NCI-H2196 (cell line): ENCODE measurements at regions not wholly inside any gene's neighbourhood (a gene's known extent, or its start where the extent isn't known, plus 50 kb on each side); places are given as distances from the start of the nearest gene placed in this dataset.
"Not testable (repeated sequence)": the region's sequence is repeated elsewhere in the genome, so short reads cannot be mapped to it uniquely, and the experiment has no call there.

Experiments
- DNase-seq: peaks from one replicate; lab custom pipeline; 2025; ENCODE audit not compliant: unreplicated experiment; lab: John Stamatoyannopoulos, UW

- no peak for DNase-seq
Measured at GRCh38 chr3:22859618-22860017, 343.5 kb upstream of the UBE2E2 start.

GRCh38 chr3:22861426-22861825 lies 341.7 kb upstream of the UBE2E2 start:
- DNase-seq, result no peak

- DNase-seq, result no peak
Measured at GRCh38 chr3:22862111-22862510, 341.0 kb upstream of the UBE2E2 start.

- DNase-seq, result not testable (repeated sequence)
Measured at GRCh38 chr3:22882834-22883233, 320.3 kb upstream of the UBE2E2 start.

- no peak for DNase-seq
Measured at GRCh38 chr3:22885039-22885438, 318.1 kb upstream of the UBE2E2 start.

- DNase-seq, result no peak
Measured at GRCh38 chr3:22885574-22886341, 317.4 kb upstream of the UBE2E2 start.

- DNase-seq, result no peak
Measured at GRCh38 chr3:22886439-22887068, 316.6 kb upstream of the UBE2E2 start.

- no peak for DNase-seq
Measured at GRCh38 chr3:22887664-22888291, 315.3 kb upstream of the UBE2E2 start.

- no peak for DNase-seq
Measured at GRCh38 chr3:22893101-22893500, 310.0 kb upstream of the UBE2E2 start.

- no peak for DNase-seq
Measured at GRCh38 chr3:22893644-22894325, 309.3 kb upstream of the UBE2E2 start.

- DNase-seq, result no peak
Measured at GRCh38 chr3:22894865-22895264, 308.3 kb upstream of the UBE2E2 start.

GRCh38 chr3:22895671-22896070 lies 307.5 kb upstream of the UBE2E2 start:
- DNase-seq, result no peak

- no peak for DNase-seq
Measured at GRCh38 chr3:22898558-22898957, 304.6 kb upstream of the UBE2E2 start.

- no peak for DNase-seq
Measured at GRCh38 chr3:22899441-22899840, 303.7 kb upstream of the UBE2E2 start.

- no peak for DNase-seq
Measured at GRCh38 chr3:22900296-22900695, 302.8 kb upstream of the UBE2E2 start.

- DNase-seq, result no peak
Measured at GRCh38 chr3:22901684-22902083, 301.4 kb upstream of the UBE2E2 start.

- DNase-seq, result no peak
Measured at GRCh38 chr3:22907161-22907780, 295.9 kb upstream of the UBE2E2 start.

- DNase-seq, result no peak
Measured at GRCh38 chr3:22907796-22908195, 295.3 kb upstream of the UBE2E2 start.

GRCh38 chr3:22908989-22909507 lies 294.1 kb upstream of the UBE2E2 start:
- no peak for DNase-seq

- no peak for DNase-seq
Measured at GRCh38 chr3:22916933-22917332, 286.2 kb upstream of the UBE2E2 start.

- DNase-seq, result no peak
Measured at GRCh38 chr3:22920006-22920405, 283.1 kb upstream of the UBE2E2 start.
